GM18505 (cell line): ENCODE measurements at regions not wholly inside any gene's neighbourhood (a gene's known extent, or its start where the extent isn't known, plus 50 kb on each side); places are given as distances from the start of the nearest gene placed in this dataset.

Source experiments
- ATAC-seq: cut with Tn5 transposase; IDR thresholded peaks from one replicate; pipeline ENCODE4 v1.9.1; 2021; ENCODE audit not compliant: unreplicated experiment
- POLR2A ChIP-seq: IDR thresholded peaks from 4 replicates; pipeline ENCODE4 v1.6.1; 2011; ENCODE audit warnings: borderline replicate concordance; ENCODE audit not compliant: insufficient read depth, insufficient read length; ENCODE audit errors: extremely low read depth

GRCh38 chr15:39192979-39193560 is 387.8 kb upstream of the THBS1 start:
- ATAC-seq: no peak

GRCh38 chr15:39193611-39194010 is 387.3 kb upstream of the THBS1 start:
- no peak for ATAC-seq
- no peak for TF ChIP-seq POLR2A

More at GRCh38 chr15:39192979-39193560, 387.8 kb upstream of the THBS1 start:
- no peak for TF ChIP-seq POLR2A

DNA sequence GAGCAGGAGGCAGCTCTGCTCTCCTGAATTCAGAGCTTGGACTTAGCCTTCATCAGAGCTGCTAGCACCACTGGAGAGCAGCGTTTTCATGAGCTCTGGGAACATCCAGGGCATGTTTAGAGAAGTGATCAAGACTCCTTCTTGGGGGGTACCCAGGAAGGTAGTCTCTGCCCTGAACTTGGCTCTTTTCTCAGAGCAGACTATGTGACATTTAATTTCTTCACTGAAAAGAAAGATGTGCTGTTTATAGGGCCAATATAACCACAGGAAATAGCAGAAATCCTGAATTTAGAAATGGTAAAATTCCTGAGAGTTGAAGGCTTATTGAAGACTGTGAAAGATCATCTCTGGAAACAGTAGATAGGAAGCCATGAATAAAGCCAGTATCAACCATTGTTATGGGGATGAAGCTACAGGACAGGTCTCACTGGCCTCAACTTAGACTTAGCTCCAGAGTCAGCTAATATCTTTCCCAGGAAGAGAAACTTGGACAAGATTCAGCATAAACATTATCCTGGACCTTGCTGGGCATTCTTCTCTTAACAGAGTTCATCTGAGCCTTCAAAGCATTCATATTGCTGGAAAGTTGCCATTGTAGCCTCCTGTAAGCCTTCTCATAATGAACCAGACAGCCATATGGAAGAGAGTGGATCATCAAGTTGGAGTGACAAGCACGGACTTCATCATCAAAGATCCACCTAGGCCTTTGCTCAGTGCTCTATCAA is 386.6 kb upstream of the THBS1 start:
- ATAC-seq: no peak
- no peak for TF ChIP-seq POLR2A

DNA sequence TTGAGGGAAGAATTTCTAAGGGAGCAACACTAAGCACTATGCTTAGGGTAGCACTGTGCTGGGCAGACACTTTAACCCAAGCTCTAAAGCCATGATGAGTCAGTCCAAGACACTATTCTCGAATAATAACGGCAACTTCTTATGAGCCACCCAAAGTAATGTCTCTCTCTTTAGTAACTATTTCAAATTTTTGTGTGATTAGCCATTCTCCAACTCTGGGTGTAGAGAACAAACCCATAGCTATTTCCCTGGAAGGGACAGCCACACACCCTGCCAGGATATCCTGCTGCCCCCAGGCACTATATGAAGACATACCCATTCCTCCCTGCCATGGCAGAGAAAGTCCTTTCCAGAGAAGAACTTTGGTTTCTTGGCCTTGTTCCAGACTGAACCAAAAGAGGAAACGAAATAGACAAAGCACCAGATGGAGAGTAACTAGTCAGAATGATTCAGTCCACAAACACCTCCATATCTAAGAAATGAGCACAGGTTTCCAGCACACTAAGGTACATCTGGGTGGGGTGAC is 384.9 kb upstream of the THBS1 start:
- no peak for ATAC-seq
- no peak for TF ChIP-seq POLR2A

GRCh38 chr15:39198044-39199000 is 382.6 kb upstream of the THBS1 start:
- no peak for ATAC-seq

DNA sequence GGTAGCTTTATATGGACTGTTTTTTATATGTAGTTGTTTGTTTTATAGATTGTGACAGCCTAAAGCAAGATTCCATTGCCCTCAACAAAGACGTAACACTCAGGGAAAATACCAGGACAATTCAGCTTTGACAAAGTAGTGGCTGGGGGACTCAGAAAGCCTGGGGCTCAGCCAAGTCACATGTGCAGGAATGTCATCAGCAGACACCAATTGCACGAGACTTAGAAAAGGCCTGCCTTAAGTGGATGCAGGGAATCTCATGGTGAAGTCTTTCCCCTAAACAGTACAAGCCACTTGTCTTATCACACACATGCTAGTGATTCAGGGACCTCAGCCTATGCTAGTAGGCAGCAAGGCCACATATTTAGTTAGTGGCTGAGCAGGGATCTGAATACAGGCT is 381.8 kb upstream of the THBS1 start:
- no peak for ATAC-seq
- no peak for TF ChIP-seq POLR2A

More at GRCh38 chr15:39198044-39199000, 382.6 kb upstream of the THBS1 start:
- no peak for TF ChIP-seq POLR2A

GRCh38 chr15:39200586-39200985 is 380.3 kb upstream of the THBS1 start:
- TF ChIP-seq POLR2A: no peak
- ATAC-seq: no peak

- no peak for TF ChIP-seq POLR2A
Observed at GRCh38 chr15:39202641-39203040, 378.2 kb upstream of the THBS1 start.

DNA sequence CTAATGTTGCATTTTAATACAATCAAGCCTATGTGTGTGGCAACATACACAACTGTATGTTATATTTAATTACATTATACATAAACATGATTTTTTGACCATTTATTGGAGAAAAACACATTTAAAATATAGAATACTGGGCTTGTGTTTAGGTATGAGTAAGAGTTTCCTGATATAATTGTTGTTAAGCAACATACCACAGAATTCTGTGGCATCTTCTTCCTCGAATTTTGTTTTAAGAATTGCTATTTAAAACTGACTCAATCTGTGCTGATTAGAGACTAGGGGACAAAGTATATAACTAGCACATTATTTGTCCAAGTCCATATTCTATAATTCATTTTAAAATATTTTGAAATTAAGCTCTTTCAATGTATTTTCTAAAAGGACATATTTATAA is 376.8 kb upstream of the THBS1 start:
- no peak for ATAC-seq

More at GRCh38 chr15:39202641-39203040, 378.2 kb upstream of the THBS1 start:
- no peak for ATAC-seq

DNA sequence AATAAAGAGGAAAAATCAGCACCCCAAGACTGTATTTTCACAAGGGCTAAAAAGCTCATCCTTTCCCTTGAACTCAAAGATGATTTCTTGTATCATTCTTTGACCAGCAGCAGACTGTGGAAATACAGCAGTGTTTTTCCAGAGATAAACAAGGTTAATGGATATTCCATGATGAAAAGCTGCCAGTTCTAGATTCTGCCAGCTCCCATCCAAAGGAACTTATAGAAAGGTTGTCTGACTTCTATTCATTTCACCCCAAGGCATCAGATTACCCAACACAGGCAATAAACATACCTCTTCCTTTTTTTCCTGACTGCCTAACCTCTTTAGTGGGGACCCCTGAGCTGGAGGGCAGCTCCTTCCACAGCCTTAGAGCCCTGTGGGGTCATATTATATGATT is 375.8 kb upstream of the THBS1 start:
- no peak for TF ChIP-seq POLR2A
- no peak for ATAC-seq

More for the DNA sequence above, 376.8 kb upstream of the THBS1 start:
- TF ChIP-seq POLR2A: no peak

DNA sequence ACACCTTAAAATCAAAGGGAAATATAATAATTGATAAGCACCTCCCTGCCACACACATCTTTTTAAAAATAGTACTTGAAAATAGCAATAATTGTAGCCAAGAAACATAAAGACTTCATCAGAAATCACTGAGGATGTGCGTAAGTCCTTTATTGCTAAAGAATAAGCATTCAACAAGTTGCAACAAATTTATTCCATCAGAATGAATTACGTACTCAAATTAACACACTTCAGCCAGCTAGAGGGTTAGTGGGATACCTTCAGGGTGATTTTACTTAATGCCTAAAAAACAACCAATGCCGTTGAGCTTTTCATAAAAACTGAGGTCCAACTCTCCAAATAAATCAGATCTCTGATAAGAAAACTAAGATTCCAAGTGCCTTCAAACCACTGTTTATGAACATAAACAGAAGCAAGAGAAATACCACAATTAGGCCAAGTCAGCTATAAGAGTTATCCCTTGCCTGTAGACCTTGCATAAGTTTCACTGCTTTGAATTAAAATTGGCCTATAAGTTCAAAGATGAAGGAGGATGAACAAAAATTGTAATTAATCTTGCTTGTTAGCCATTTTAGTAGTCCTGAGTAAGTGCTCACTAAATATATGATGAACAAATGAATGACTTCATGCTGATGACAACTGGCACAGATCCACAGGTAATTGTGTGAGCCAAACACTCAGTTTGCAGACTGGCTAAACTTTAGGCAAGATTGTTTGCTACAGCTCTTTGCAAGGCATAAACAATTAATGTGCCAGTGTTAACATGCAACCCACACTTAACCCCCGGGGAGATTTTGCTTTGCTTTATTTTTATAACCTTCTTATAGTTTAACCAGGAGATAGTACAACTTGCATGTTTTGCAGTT is 375.1 kb upstream of the THBS1 start:
- TF ChIP-seq POLR2A: no peak
- ATAC-seq: no peak

DNA sequence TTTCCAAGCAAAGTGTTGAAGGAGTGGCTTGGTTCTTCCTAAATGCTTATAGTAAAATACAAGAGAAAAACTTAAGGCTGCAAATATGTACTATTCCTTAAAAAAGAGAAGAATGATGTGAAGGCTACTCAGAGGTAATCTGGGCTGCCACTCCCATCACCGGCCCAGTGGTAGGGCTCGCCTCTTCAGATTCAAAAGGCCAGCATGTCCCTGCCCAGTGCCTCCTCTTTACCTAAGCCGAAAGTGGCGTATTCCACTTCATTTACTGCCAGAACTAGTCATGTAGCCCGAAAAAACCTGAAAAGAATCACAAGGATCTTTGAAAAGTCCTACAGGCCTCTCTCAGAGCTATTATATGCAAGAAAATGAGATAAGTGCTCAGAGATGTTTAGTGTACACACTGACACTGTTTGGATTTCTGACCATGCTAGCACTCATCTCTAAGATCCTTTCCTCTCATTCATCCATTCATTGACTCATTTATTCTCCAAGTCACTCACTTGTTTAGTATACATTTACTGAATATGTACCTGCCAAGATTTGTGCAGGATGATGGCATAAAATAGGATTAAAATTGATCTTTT is 373.3 kb upstream of the THBS1 start:
- ATAC-seq: no peak

GRCh38 chr15:39208187-39208586 is 372.7 kb upstream of the THBS1 start:
- TF ChIP-seq POLR2A: no peak
- ATAC-seq: no peak

More for the DNA sequence above, 373.3 kb upstream of the THBS1 start:
- no peak for TF ChIP-seq POLR2A
